BJ (cell line): ENCODE measurements at regions not wholly inside any gene's neighbourhood (a gene's known extent, or its start where the extent isn't known, plus 50 kb on each side); places are given as distances from the start of the nearest gene placed in this dataset.

Experiments
- CTCF ChIA-PET: fragments of 350-600 bp; formaldehyde crosslinking; extraction: SDS; loops from one replicate; lab custom pipeline; 2021; ENCODE audit warnings: antibody characterized with exemption, inconsistent platforms; lab: Yijun Ruan, JAX
- POLR2A ChIA-PET: fragments of 300-600 bp; sonication (Branson Sonifier 250); formaldehyde crosslinking; extraction: SDS; loops from one replicate; lab custom pipeline; 2021; ENCODE audit warnings: antibody characterized with exemption; lab: Charles Lee
- DNase-seq: peaks from one replicate; pipeline ENCODE4 v3.0.0-alpha.2; 2011; ENCODE audit warnings: low read depth
- H3K27me3 ChIP-seq: 2 replicates; pipeline ENCODE4 v1.6.0; 2011; ENCODE audit warnings: low read length; ENCODE audit not compliant: control insufficient read depth, insufficient read depth
- H3K36me3 ChIP-seq: 2 replicates; pipeline ENCODE4 v1.5.1; 2011; ENCODE audit warnings: low read length; ENCODE audit not compliant: control insufficient read depth, insufficient read depth
- H3K4me3 ChIP-seq: 2 replicates; pipeline ENCODE4 v1.5.1; 2011; ENCODE audit warnings: low read depth, mild to moderate bottlenecking, control low read depth, low read length
- TF ChIP-seq, protein P1 (sequence below): IDR thresholded peaks from 2 replicates; pipeline ENCODE4 v1.5.1; 2011; ENCODE audit warnings: low read depth, mild to moderate bottlenecking, control low read depth, inconsistent platforms, low read length, moderate library complexity; ENCODE audit not compliant: insufficient read depth

DNA sequence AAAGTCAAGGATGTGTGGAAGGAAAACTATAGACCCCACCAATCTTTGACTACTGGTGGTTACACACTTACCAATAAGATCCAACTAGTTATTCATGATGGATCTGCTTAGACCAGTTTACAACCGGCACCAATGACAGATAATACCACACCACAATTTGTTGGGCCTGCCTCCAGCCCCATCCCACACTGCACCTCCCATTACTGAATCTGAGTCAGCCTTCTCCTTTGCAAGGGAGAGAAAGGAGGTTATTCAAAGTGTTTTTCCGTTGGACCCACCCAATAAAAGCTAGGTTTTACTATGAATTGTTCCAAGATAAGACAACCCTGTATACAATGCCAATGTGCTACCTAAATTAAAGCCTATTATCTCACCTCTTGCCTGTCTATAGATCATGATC, 453.5 kb downstream of the MTRR start:
- Histone ChIP-seq H3K4me3 (no peak overlapping the region), H3K27me3 (no peaks in the 10 kb centered on the region), H3K36me3 (no peaks in the 10 kb centered on the region)
- CTCF ChIA-PET, result interaction anchor here (1.2 kb wide), 1 partner anchor 18 kb away, joined by 3 read pairs; no protein-coding TSS in a partner anchor
- POLR2A ChIA-PET, result no interaction called here
- TF ChIP-seq, protein P1, sequence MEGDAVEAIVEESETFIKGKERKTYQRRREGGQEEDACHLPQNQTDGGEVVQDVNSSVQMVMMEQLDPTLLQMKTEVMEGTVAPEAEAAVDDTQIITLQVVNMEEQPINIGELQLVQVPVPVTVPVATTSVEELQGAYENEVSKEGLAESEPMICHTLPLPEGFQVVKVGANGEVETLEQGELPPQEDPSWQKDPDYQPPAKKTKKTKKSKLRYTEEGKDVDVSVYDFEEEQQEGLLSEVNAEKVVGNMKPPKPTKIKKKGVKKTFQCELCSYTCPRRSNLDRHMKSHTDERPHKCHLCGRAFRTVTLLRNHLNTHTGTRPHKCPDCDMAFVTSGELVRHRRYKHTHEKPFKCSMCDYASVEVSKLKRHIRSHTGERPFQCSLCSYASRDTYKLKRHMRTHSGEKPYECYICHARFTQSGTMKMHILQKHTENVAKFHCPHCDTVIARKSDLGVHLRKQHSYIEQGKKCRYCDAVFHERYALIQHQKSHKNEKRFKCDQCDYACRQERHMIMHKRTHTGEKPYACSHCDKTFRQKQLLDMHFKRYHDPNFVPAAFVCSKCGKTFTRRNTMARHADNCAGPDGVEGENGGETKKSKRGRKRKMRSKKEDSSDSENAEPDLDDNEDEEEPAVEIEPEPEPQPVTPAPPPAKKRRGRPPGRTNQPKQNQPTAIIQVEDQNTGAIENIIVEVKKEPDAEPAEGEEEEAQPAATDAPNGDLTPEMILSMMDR, result no peak
- DNase-seq, result no peak

DNA sequence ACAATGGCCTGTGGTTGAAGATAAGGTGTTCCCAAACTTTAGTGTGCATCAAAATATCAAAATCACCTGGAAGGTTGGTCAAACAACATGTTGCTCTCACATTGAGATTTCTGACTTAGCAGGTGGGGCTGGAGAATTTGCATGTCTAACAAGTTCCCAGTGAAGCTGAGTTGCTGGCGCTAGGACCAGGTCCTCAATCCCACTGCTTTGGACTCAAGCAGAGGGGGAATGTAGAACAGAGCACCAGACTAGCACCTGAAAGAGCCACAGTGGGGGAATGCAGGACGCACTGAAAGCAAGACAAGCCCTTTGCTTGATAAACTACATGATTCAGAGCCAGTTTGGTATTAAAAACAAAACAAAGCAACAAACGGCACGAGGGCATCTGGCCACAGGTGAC, 458.1 kb downstream of the MTRR start:
- H3K27me3 ChIP-seq, result no peaks in the 10 kb centered on the region
- TF ChIP-seq, protein P1, result no peak
- H3K36me3 ChIP-seq, result no peaks in the 10 kb centered on the region
- H3K4me3 ChIP-seq, result no peak overlapping the region
- ChIA-PET CTCF (interaction anchor here (2.5 kb wide), 1 partner anchor 14 kb away, joined by 5 read pairs; no protein-coding TSS in a partner anchor), POLR2A (no interaction called here)
- no peak for DNase-seq

DNA sequence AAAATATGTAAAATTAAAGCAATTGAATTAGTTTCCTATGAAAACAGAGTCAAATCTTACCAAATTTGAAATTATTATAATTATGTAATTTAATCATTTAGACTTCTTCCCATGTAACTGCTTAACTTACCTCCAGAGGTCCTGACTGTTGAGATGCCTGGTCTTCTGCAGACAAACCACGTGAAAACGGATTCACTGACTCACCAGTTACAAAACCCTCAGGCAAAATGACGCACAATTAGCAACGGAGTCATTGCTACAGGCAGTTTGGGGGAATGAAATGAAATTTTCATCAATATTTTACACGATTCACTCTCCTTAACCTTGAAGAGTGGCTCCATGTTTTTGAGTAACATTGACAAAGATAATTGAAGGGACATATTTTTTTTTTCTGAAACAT, 460.8 kb downstream of the MTRR start:
- Histone ChIP-seq H3K4me3 (no peak overlapping the region), H3K36me3 (no peaks in the 10 kb centered on the region), H3K27me3 (no peaks in the 10 kb centered on the region)
- DNase-seq, result no peak
- ChIA-PET POLR2A (no interaction called here), CTCF (no interaction called here)
- TF ChIP-seq, protein P1, result no peak

DNA sequence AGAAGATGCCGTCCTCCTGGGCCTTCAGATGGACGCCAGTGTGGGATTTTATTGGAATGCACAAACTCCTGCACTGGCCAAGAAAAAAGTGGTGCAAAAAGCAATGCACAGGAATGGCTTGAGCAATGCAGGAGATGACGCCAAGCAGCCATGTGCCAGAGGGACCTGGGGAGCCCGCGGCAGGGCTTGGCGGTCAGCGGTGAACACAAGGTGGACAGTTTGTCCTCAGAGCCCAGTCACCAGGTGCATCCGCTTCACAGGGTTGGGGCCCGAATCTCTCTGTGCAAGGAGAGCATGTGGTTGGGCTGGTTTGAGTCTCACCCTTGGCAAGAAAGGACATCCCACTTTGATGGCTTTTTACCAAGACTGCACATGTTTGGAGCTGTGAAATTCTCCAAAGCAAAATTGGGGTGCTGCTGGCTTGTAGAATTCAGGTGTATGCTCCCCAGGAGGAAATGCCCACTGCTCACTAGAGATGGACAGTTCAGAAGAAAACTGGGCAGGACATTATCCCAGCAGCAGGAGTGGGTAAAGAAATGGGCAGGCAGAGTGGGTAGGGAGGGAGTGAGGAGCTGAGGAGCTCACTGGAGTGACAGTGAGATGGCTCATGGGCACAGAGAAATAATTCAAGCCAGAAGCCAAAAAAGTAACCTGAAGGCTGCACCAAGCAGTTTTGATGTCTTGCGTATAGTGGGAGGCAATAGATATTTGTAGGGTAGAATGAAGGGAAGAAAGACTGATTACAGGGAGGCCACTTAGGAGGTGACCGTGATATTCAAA, 463.9 kb downstream of the MTRR start:
- TF ChIP-seq, protein P1, result no peak
- DNase-seq, result no peak
- Histone ChIP-seq H3K27me3 (no peaks in the 10 kb centered on the region), H3K4me3 (no peak overlapping the region), H3K36me3 (no peaks in the 10 kb centered on the region)
- CTCF ChIA-PET, result no interaction called here
- POLR2A ChIA-PET, result no interaction called here

DNA sequence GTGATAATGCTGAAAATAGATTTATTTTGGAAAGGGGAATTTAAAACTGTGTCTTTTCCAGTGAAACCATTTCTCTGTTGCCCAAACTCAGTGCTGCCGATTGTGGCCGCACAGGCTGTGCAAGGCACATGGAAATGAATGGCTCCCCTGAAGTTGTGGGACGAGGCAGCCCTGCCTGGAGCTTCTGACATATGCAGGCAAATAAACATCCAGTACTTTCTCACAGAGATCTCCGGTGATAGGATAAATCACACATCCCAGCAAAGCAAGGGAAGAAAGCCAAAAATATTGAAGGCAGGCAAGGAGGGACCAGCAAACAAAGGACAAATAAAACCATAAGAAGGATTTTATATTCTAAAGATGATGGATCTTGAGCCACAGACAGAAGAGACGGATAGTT, 464.5 kb downstream of the MTRR start:
- no peaks in the 10 kb centered on the region for H3K27me3 ChIP-seq
- ChIA-PET CTCF (no interaction called here), POLR2A (no interaction called here)
- DNase-seq, result no peak
- H3K36me3 ChIP-seq, result no peaks in the 10 kb centered on the region
- TF ChIP-seq, protein P1, result no peak
- H3K4me3 ChIP-seq, result no peak overlapping the region
